HL-60 (cell line): ENCODE measurements at regions not wholly inside any gene's neighbourhood (a gene's known extent, or its start where the extent isn't known, plus 50 kb on each side); places are given as distances from the start of the nearest gene placed in this dataset.

Experiments
- DNase-seq, 2 experiments: peaks; one replicate each; pipeline ENCODE4 v3.0.0-alpha.2; 2010 to 2020; ENCODE audit warnings: low read depth in 1 of 2, low spot score in 1 of 2
- H3K27ac ChIP-seq: fragments of 250-450 bp; sonication (Bioruptor Pico); replicated peaks from 2 replicates; pipeline ENCODE4 v1.5.1; 2020; ENCODE audit warnings: mild to moderate bottlenecking, moderate library complexity
- H3K27me3 ChIP-seq: fragments of 250-450 bp; sonication (Bioruptor Pico); 2 replicates; pipeline ENCODE4 v1.5.1; 2021; ENCODE audit warnings: mild to moderate bottlenecking, moderate library complexity; ENCODE audit not compliant: insufficient read depth, poor library complexity, severe bottlenecking
- H3K4me3 ChIP-seq: replicated peaks from 2 replicates; pipeline ENCODE4 v1.5.1; 2011; ENCODE audit warnings: mild to moderate bottlenecking, control low read depth, low read length; ENCODE audit not compliant: insufficient read depth
- GABPA ChIP-seq: IDR thresholded peaks from 2 replicates; pipeline ENCODE4 v1.6.1; 2012; ENCODE audit warnings: low read depth
- POLR2AphosphoS5 ChIP-seq: IDR thresholded peaks from 2 replicates; pipeline ENCODE4 v1.6.1; 2012; ENCODE audit warnings: low read depth
- SPI1 ChIP-seq: IDR thresholded peaks from 2 replicates; pipeline ENCODE4 v1.6.1; 2012; ENCODE audit warnings: low read depth, mild to moderate bottlenecking, borderline replicate concordance
- TF ChIP-seq, protein P1 (sequence below): IDR thresholded peaks from 2 replicates; pipeline ENCODE4 v1.6.1; 2012; ENCODE audit warnings: low read depth; ENCODE audit not compliant: insufficient replicate concordance
- TF ChIP-seq, protein P2 (sequence below): IDR thresholded peaks from one replicate; pipeline ENCODE4 v1.5.1; 2011; ENCODE audit warnings: low read length, control low read depth, inconsistent platforms; ENCODE audit not compliant: insufficient read depth

DNA sequence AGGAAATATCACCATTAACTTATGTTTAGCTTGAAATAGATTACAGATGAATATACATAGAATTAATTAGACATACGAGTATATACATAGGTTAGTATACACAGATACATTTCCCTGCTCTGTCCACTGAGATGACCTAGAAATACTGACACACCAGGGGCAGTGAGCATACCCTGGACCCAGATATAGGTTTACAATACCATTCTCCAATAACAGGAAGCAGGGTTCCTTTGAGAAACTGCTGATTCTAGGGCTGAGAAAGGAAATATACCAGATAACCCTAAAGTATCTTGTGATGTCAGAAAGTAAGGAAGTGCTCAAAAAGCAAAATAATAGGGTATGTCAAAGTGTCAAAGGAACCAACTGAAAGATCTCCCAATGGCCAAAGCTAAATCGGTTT is 322.5 kb downstream of the HAO1 start:
- TF ChIP-seq, protein P1, sequence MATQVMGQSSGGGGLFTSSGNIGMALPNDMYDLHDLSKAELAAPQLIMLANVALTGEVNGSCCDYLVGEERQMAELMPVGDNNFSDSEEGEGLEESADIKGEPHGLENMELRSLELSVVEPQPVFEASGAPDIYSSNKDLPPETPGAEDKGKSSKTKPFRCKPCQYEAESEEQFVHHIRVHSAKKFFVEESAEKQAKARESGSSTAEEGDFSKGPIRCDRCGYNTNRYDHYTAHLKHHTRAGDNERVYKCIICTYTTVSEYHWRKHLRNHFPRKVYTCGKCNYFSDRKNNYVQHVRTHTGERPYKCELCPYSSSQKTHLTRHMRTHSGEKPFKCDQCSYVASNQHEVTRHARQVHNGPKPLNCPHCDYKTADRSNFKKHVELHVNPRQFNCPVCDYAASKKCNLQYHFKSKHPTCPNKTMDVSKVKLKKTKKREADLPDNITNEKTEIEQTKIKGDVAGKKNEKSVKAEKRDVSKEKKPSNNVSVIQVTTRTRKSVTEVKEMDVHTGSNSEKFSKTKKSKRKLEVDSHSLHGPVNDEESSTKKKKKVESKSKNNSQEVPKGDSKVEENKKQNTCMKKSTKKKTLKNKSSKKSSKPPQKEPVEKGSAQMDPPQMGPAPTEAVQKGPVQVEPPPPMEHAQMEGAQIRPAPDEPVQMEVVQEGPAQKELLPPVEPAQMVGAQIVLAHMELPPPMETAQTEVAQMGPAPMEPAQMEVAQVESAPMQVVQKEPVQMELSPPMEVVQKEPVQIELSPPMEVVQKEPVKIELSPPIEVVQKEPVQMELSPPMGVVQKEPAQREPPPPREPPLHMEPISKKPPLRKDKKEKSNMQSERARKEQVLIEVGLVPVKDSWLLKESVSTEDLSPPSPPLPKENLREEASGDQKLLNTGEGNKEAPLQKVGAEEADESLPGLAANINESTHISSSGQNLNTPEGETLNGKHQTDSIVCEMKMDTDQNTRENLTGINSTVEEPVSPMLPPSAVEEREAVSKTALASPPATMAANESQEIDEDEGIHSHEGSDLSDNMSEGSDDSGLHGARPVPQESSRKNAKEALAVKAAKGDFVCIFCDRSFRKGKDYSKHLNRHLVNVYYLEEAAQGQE, result no peak
- TF ChIP-seq GABPA (no peak), SPI1 (no peak), POLR2AphosphoS5 (no peak)
- TF ChIP-seq, protein P2, sequence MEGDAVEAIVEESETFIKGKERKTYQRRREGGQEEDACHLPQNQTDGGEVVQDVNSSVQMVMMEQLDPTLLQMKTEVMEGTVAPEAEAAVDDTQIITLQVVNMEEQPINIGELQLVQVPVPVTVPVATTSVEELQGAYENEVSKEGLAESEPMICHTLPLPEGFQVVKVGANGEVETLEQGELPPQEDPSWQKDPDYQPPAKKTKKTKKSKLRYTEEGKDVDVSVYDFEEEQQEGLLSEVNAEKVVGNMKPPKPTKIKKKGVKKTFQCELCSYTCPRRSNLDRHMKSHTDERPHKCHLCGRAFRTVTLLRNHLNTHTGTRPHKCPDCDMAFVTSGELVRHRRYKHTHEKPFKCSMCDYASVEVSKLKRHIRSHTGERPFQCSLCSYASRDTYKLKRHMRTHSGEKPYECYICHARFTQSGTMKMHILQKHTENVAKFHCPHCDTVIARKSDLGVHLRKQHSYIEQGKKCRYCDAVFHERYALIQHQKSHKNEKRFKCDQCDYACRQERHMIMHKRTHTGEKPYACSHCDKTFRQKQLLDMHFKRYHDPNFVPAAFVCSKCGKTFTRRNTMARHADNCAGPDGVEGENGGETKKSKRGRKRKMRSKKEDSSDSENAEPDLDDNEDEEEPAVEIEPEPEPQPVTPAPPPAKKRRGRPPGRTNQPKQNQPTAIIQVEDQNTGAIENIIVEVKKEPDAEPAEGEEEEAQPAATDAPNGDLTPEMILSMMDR, result no peak
- no peak for DNase-seq
- Histone ChIP-seq H3K27me3 (no peaks in the 10 kb centered on the region), H3K4me3 (no peak overlapping the region), H3K27ac (no peak overlapping the region)

DNA sequence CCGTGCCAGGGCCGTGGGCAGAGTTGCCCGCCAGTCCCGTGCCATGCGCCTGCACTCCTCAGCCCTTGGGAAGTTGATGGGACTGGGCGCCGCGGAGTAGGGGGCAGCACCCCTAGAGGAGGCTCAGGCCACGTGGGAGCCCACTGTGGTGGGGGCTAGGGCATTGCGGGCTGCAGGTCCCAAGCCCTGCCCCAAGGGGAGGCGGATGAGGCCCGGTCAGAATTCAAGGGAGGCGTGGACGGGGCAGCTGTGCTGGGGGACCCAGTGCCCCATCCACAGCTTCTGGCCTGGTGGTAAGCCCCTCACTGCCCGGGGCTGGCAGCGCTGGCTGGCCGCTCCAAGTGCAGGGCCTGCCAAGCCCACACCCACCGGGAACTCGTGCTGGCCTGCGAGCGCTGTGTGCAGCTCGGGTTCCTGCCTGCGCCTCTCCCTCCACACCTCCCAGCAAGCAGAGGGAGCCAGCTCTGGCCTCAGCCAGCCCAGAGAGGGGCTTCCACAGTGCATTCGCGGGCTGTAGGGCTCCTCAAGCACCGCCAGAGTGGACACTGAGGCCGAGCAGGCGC is 317.8 kb downstream of the HAO1 start:
- no peak for DNase-seq
- no peaks in the 10 kb centered on the region for H3K27me3 ChIP-seq
- H3K27ac ChIP-seq, result no peak overlapping the region
- TF ChIP-seq, protein P2, result no peak
- TF ChIP-seq POLR2AphosphoS5 (no peak), GABPA (no peak), SPI1 (no peak)
- TF ChIP-seq, protein P1, result no peak
- no peak overlapping the region for H3K4me3 ChIP-seq

DNA sequence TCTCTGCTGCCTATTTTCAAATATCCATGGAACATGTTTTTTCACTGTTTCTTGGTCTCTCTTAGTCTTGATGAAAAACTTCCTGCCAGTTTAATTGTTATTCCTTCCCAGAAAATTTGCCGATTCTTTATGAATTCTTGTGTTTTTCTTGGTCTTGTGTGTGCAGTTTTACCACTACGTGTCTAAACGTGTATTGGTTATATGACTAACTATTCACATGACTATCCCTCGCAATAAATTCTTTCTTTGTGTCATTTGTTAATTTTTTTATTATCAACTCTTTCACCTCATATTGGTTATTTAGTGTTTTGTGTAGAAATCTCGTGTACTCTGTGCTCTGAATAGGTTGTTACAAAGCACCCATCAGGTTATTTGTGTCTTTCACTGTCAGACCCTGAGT is 315.4 kb downstream of the HAO1 start:
- Histone ChIP-seq H3K4me3 (no peak overlapping the region), H3K27ac (no peak overlapping the region), H3K27me3 (no peaks in the 10 kb centered on the region)
- no peak for DNase-seq
- TF ChIP-seq, protein P1, result no peak
- TF ChIP-seq, protein P2, result no peak
- TF ChIP-seq SPI1 (no peak), POLR2AphosphoS5 (no peak), GABPA (no peak)
